Caco-2 (cell line): ENCODE measurements at regions not wholly inside any gene's neighbourhood (a gene's known extent, or its start where the extent isn't known, plus 50 kb on each side); places are given as distances from the start of the nearest gene placed in this dataset.

Experiments
- BruUV-seq: library from RNA; stranded (reverse); fragments of 400-500 nt; replicated peaks from 2 replicates; lab custom pipeline; 2021; lab: Mats Ljungman, UMichigan
- CTCF ChIA-PET: fragments of 300-600 bp; sonication (Branson Sonifier 250); formaldehyde crosslinking; loops from one replicate; lab custom pipeline; 2022; ENCODE audit warnings: antibody characterized with exemption; lab: Charles Lee
- POLR2A ChIA-PET: fragments of 300-600 bp; sonication (Branson Sonifier 250); formaldehyde crosslinking; loops from one replicate; lab custom pipeline; 2022; ENCODE audit warnings: antibody characterized with exemption; lab: Charles Lee
- DNase-seq, 2 experiments: peaks; one replicate each; pipeline versions ENCODE4 v3.0.0 to v3.0.0-alpha.2; 2020 to 2022
- H3K27me3 ChIP-seq: replicated peaks from 2 replicates; pipeline ENCODE4 v1.6.0; 2011; ENCODE audit warnings: low read length; ENCODE audit not compliant: control insufficient read depth, insufficient read depth
- H3K36me3 ChIP-seq: 2 replicates; pipeline ENCODE4 v1.5.1; 2011; ENCODE audit warnings: low read length; ENCODE audit not compliant: control insufficient read depth, insufficient read depth
- H3K4me1 ChIP-seq: fragments of 250-450 bp; sonication (Bioruptor Pico); 2 replicates; pipeline ENCODE4 v1.5.1; 2020; ENCODE audit warnings: mild to moderate bottlenecking
- H3K4me3 ChIP-seq: 2 replicates; pipeline ENCODE4 v1.5.1; 2011; ENCODE audit warnings: low read depth, mild to moderate bottlenecking, control low read depth, low read length
- H3K9me3 ChIP-seq: fragments of 250-450 bp; sonication (Bioruptor Pico); 2 replicates; pipeline ENCODE4 v1.5.1; 2020; ENCODE audit warnings: mild to moderate bottlenecking, moderate library complexity
- H3K27ac Mint-ChIP-seq: one replicate; pipeline ENCODE4 v1.8.0; 2022; ENCODE audit warnings: mixed read lengths; ENCODE audit not compliant: unreplicated experiment
- H3K27me3 Mint-ChIP-seq: one replicate; pipeline ENCODE4 v1.8.0; 2022; ENCODE audit warnings: mixed read lengths; ENCODE audit not compliant: insufficient read depth, unreplicated experiment
- H3K36me3 Mint-ChIP-seq: one replicate; pipeline ENCODE4 v1.8.0; 2022; ENCODE audit warnings: mild to moderate bottlenecking, mixed read lengths; ENCODE audit not compliant: insufficient read depth, unreplicated experiment
- H3K4me1 Mint-ChIP-seq: one replicate; pipeline ENCODE4 v1.8.0; 2022; ENCODE audit warnings: low read depth, mixed read lengths; ENCODE audit not compliant: unreplicated experiment
- H3K4me3 Mint-ChIP-seq: one replicate; pipeline ENCODE4 v1.8.0; 2022; ENCODE audit warnings: mild to moderate bottlenecking, moderate library complexity, mixed read lengths; ENCODE audit not compliant: unreplicated experiment
- H3K9me3 Mint-ChIP-seq: one replicate; pipeline ENCODE4 v1.8.0; 2022; ENCODE audit warnings: mixed read lengths; ENCODE audit not compliant: unreplicated experiment
- CTCF ChIP-seq, 2 experiments: fragments of 200-600 bp in 1 of 2; IDR thresholded peaks; 1 replicate in 1 of 2; 2 replicates in 1 of 2; pipeline versions ENCODE4 v1.5.1 to v1.8.0; 2011 to 2022; ENCODE audit warnings: antibody characterized with exemption in 1 of 2, control low read depth in 1 of 2, inconsistent platforms in 1 of 2, low read depth in 1 of 2, low read length in 1 of 2, mild to moderate bottlenecking in 1 of 2, moderate library complexity in 1 of 2; ENCODE audit not compliant: insufficient read depth in 1 of 2, severe bottlenecking in 1 of 2, unreplicated experiment in 1 of 2
- intact Hi-C: fragments of 100-400 bp; cut with micrococcal nuclease; formaldehyde crosslinking; loops from one replicate; pipeline ENCODE4 v1.10.0; 2022; ENCODE audit not compliant: unreplicated experiment

GRCh38 chr19:5207806-5208205, 132.8 kb downstream of the PTPRS start:
- Mint-ChIP-seq H3K27me3 (no peaks in the 10 kb centered on the region), H3K36me3 (peaks cover 14% of the 10 kb centered on the region), H3K4me1 (no peaks in the 10 kb centered on the region), H3K9me3 (no peaks in the 10 kb centered on the region), H3K27ac (no peak overlapping the region), H3K4me3 (no peak overlapping the region)
- DNase-seq, result no peak
- BruUV-seq, result no TSS peak
- TF ChIP-seq CTCF (IDR thresholded peaks at IDR 0.05; ENCODE audit: insufficient read depth in 1 of 2, low read depth in 1 of 2, low read length in 1 of 2, severe bottlenecking in 1 of 2, unreplicated experiment in 1 of 2), result no peak
- intact Hi-C loops, result no loop called here
- Histone ChIP-seq H3K36me3 (no peaks in the 10 kb centered on the region; the same call in 1 of the 2 replicates), H3K27me3 (no peaks in the 10 kb centered on the region), H3K9me3 (no peaks in the 10 kb centered on the region), H3K4me3 (no peak overlapping the region), H3K4me1 (no peaks in the 10 kb centered on the region)
- ChIA-PET POLR2A (no interaction called here), CTCF (no interaction called here)

GRCh38 chr19:5206751-5207075, 133.9 kb downstream of the PTPRS start:
- Histone ChIP-seq H3K4me3 (no peak overlapping the region), H3K4me1 (no peaks in the 10 kb centered on the region), H3K9me3 (no peaks in the 10 kb centered on the region), H3K36me3 (no peaks in the 10 kb centered on the region; the same call in 1 of the 2 replicates), H3K27me3 (no peaks in the 10 kb centered on the region)
- ChIA-PET POLR2A (no interaction called here), CTCF (interaction anchor here (0.7 kb wide), 1 partner anchor 458 kb away, joined by 3 read pairs; no protein-coding TSS in a partner anchor)
- peaks cover 4% of the 10 kb centered on the region for H3K9me3 Mint-ChIP-seq
- no peak for DNase-seq
- no peaks in the 10 kb centered on the region for H3K4me1 Mint-ChIP-seq
- peaks cover 15% of the 10 kb centered on the region for H3K36me3 Mint-ChIP-seq
- no peaks in the 10 kb centered on the region for H3K27me3 Mint-ChIP-seq
- no TSS peak for BruUV-seq
- TF ChIP-seq CTCF (IDR thresholded peaks at IDR 0.05; ENCODE audit: insufficient read depth in 1 of 2, low read depth in 1 of 2, low read length in 1 of 2, severe bottlenecking in 1 of 2, unreplicated experiment in 1 of 2), result no peak
- intact Hi-C loops, result no loop called here
- H3K27ac Mint-ChIP-seq, result no peak overlapping the region
- H3K4me3 Mint-ChIP-seq, result no peak overlapping the region

GRCh38 chr19:5205937-5206750, 134.5 kb downstream of the PTPRS start:
- ChIA-PET POLR2A (no interaction called here), CTCF (interaction anchor here (0.7 kb wide), 1 partner anchor 459 kb away, joined by 3 read pairs; no protein-coding TSS in a partner anchor)
- no peak overlapping the region for H3K27ac Mint-ChIP-seq
- H3K4me1 Mint-ChIP-seq, result no peaks in the 10 kb centered on the region
- Histone ChIP-seq H3K36me3 (no peaks in the 10 kb centered on the region), H3K4me1 (no peaks in the 10 kb centered on the region), H3K9me3 (no peaks in the 10 kb centered on the region), H3K4me3 (no peak overlapping the region), H3K27me3 (no peaks in the 10 kb centered on the region)
- no TSS peak for BruUV-seq
- intact Hi-C loops, result no loop called here
- H3K27me3 Mint-ChIP-seq, result no peaks in the 10 kb centered on the region
- H3K4me3 Mint-ChIP-seq, result no peak overlapping the region
- H3K9me3 Mint-ChIP-seq, result peaks cover 9% of the 10 kb centered on the region
- peaks cover 19% of the 10 kb centered on the region for H3K36me3 Mint-ChIP-seq
- DNase-seq, result no peak
- no peak for TF ChIP-seq CTCF (IDR thresholded peaks at IDR 0.05; ENCODE audit: insufficient read depth in 1 of 2, low read depth in 1 of 2, low read length in 1 of 2, severe bottlenecking in 1 of 2, unreplicated experiment in 1 of 2)
